Superior temporal gyrus (tissue), 1 donor: ENCODE measurements at regions not wholly inside any gene's neighbourhood (a gene's known extent, or its start where the extent isn't known, plus 50 kb on each side); places are given as distances from the start of the nearest gene placed in this dataset.

Experiments used
- DNase-seq: peaks from one replicate; pipeline ENCODE4 v3.0.0-alpha.2; 2016; ENCODE audit errors: extremely low spot score

GRCh38 chr4:125688841-125689240 lies 374.1 kb downstream of the FAT4 start:
- no peak for DNase-seq

GRCh38 chr4:125689805-125690204 lies 375.1 kb downstream of the FAT4 start:
- no peak for DNase-seq

GRCh38 chr4:125693228-125693627 lies 378.5 kb downstream of the FAT4 start:
- DNase-seq, result no peak

- no peak for DNase-seq
These were observed 387.7 kb downstream of the FAT4 start for GRCh38 chr4:125702406-125702805.

GRCh38 chr4:125703443-125703842 lies 388.7 kb downstream of the FAT4 start:
- no peak for DNase-seq

GRCh38 chr4:125704726-125705125 lies 390.0 kb downstream of the FAT4 start:
- no peak for DNase-seq

- no peak for DNase-seq
These were observed 390.9 kb downstream of the FAT4 start for GRCh38 chr4:125705681-125706080.

- no peak for DNase-seq
These were observed 392.6 kb downstream of the FAT4 start for GRCh38 chr4:125707397-125707796.

- no peak for DNase-seq
These were observed 396.0 kb downstream of the FAT4 start for GRCh38 chr4:125710766-125711165.

- no peak for DNase-seq
These were observed 399.3 kb downstream of the FAT4 start for GRCh38 chr4:125714049-125714448.

- no peak for DNase-seq
These were observed 400.1 kb downstream of the FAT4 start for GRCh38 chr4:125714845-125715244.

- no peak for DNase-seq
These were observed 405.2 kb downstream of the FAT4 start for GRCh38 chr4:125719987-125720386.

GRCh38 chr4:125722009-125722408 lies 407.3 kb downstream of the FAT4 start:
- DNase-seq, result no peak

GRCh38 chr4:125725957-125726525 lies 411.3 kb downstream of the FAT4 start:
- no peak for DNase-seq

GRCh38 chr4:125727931-125728330 lies 413.2 kb downstream of the FAT4 start:
- DNase-seq, result no peak

- no peak for DNase-seq
These were observed 413.8 kb downstream of the FAT4 start for GRCh38 chr4:125728568-125728967.

- no peak for DNase-seq
These were observed 414.4 kb downstream of the FAT4 start for GRCh38 chr4:125729171-125729570.

- DNase-seq, result no peak
These were observed 417.9 kb downstream of the FAT4 start for GRCh38 chr4:125732632-125733031.

- DNase-seq, result no peak
These were observed 419.7 kb downstream of the FAT4 start for GRCh38 chr4:125734504-125734903.

- no peak for DNase-seq
These were observed 420.3 kb downstream of the FAT4 start for GRCh38 chr4:125735102-125735501.

GRCh38 chr4:125736057-125736456 lies 421.3 kb downstream of the FAT4 start:
- DNase-seq, result no peak

GRCh38 chr4:125739760-125740159 lies 425.0 kb downstream of the FAT4 start:
- no peak for DNase-seq

GRCh38 chr4:125741825-125742452 lies 427.2 kb downstream of the FAT4 start:
- DNase-seq, result no peak

GRCh38 chr4:125744891-125745364 lies 430.2 kb downstream of the FAT4 start:
- DNase-seq, result no peak
